ENCODE measurements at regions not wholly inside any gene's neighbourhood (a gene's known extent, or its start where the extent isn't known, plus 50 kb on each side); places are given as distances from the start of the nearest gene placed in this dataset.
A peak's percentile ranks its signal among the peaks of the same experiment; 100 is the strongest.

- H3K4me3 ChIP-seq (ENCODE audit: low read depth in 1 of 3, low read length in 3 of 3) = no peak overlapping the region
- H3K27ac ChIP-seq (ENCODE audit: low read depth in 1 of 3, low read length in 2 of 3) = no peak overlapping the region
- H3K4me1 ChIP-seq (ENCODE audit: control insufficient read depth in 3 of 3, insufficient read depth in 2 of 3, low read depth in 1 of 3, low read length in 2 of 3) = peaks cover 2 to 27% (median 3%) of the 10 kb centered on the region in 3 donors
- WGBS, 3 donors = 63 to 90% (median 73%) methylated on average over 3 of the region's 3 CpGs
- no peaks in the 10 kb centered on the region for H3K36me3 ChIP-seq (ENCODE audit: control insufficient read depth in 3 of 3, insufficient read depth in 2 of 3, low read depth in 1 of 3, low read length in 3 of 3)
- H3K9me3 ChIP-seq (ENCODE audit: control insufficient read depth in 2 of 2, insufficient read depth in 1 of 2, low read depth in 1 of 2, low read length in 1 of 2) = no peaks in the 10 kb centered on the region
- DNase-seq = no peak
- no peak for FAIRE-seq
- H3K27me3 ChIP-seq (ENCODE audit: control insufficient read depth in 3 of 3, insufficient read depth in 3 of 3, low read length in 3 of 3) = peaks cover 0 to 2% (median 0%) of the 10 kb centered on the region in 3 donors
Observed at GRCh38 chr11:119829402-119829801, 100.4 kb upstream of the NECTIN1 start.

DNA sequence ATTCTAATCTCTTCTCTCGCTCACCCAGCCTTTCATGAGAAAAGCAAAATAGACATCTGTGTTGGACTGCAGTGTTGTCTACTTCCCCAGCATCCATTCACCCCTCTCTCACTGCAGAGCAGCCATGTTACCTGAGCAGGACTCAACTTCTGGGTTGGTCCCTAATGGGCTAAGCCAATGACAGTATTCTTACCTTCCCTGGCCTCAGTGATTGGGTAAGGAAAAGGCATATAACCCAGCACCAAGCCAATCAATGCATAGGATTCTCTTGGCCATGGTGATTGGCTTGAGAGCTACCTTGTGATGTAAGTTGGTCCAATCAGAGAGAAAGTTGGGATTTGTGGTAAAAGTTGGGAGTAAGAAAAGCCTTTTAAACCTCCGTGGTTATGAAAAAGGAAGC is 99.8 kb upstream of the NECTIN1 start:
- 81 to 88% (median 86%) methylated on average over 2 of the region's 2 CpGs for WGBS, 3 donors
- H3K27me3 ChIP-seq (ENCODE audit: control insufficient read depth in 3 of 3, insufficient read depth in 3 of 3, low read length in 3 of 3) = peaks cover 0 to 2% (median 0%) of the 10 kb centered on the region in 3 donors
- no peaks in the 10 kb centered on the region for H3K9me3 ChIP-seq (ENCODE audit: control insufficient read depth in 2 of 2, insufficient read depth in 1 of 2, low read depth in 1 of 2, low read length in 1 of 2)
- H3K4me1 ChIP-seq (ENCODE audit: control insufficient read depth in 3 of 3, insufficient read depth in 2 of 3, low read depth in 1 of 3, low read length in 2 of 3) = peaks cover 2 to 27% (median 3%) of the 10 kb centered on the region in 3 donors
- H3K36me3 ChIP-seq (ENCODE audit: control insufficient read depth in 3 of 3, insufficient read depth in 2 of 3, low read depth in 1 of 3, low read length in 3 of 3) = no peaks in the 10 kb centered on the region
- no peak overlapping the region for H3K27ac ChIP-seq (ENCODE audit: low read depth in 1 of 3, low read length in 2 of 3)
- FAIRE-seq (no peak), DNase-seq (no peak)
- no peak overlapping the region for H3K4me3 ChIP-seq (ENCODE audit: low read depth in 1 of 3, low read length in 3 of 3)

DNA sequence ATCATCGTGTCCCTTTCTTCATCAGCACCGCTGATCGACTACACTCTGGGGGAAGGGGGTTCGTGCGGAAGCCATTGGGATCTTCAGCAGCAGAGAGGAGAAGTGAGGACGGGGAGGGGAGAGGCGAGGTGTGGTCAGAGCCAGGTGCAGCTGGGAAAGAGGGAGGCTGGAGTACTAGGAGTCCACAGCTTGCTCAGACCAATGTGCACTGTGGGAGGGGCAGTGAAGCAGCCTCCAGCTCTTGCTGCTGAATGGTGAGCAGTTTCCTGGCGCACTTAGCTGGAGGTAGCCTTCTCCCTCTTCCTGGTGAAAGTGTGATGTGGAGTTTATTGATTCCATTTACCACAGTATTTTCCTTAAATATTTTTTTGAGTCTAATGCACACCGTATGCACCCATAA is 99.0 kb upstream of the NECTIN1 start:
- no peak for FAIRE-seq
- Histone ChIP-seq H3K27ac (ENCODE audit: low read depth in 1 of 3, low read length in 2 of 3) (no peak overlapping the region), H3K36me3 (ENCODE audit: control insufficient read depth in 3 of 3, insufficient read depth in 2 of 3, low read depth in 1 of 3, low read length in 3 of 3) (no peaks in the 10 kb centered on the region), H3K9me3 (ENCODE audit: control insufficient read depth in 2 of 2, insufficient read depth in 1 of 2, low read depth in 1 of 2, low read length in 1 of 2) (no peaks in the 10 kb centered on the region), H3K27me3 (ENCODE audit: control insufficient read depth in 3 of 3, insufficient read depth in 3 of 3, low read length in 3 of 3) (peaks cover 0 to 2% (median 0%) of the 10 kb centered on the region in 3 donors), H3K4me3 (ENCODE audit: low read depth in 1 of 3, low read length in 3 of 3) (no peak overlapping the region), H3K4me1 (ENCODE audit: control insufficient read depth in 3 of 3, insufficient read depth in 2 of 3, low read depth in 1 of 3, low read length in 2 of 3) (peaks cover 0 to 23% (median 3%) of the 10 kb centered on the region in 3 donors)
- DNase-seq = peak; percentile 71 to 91
- WGBS, 3 donors = 31 to 64% (median 43%) methylated on average over 9 of the region's 9 CpGs

DNA sequence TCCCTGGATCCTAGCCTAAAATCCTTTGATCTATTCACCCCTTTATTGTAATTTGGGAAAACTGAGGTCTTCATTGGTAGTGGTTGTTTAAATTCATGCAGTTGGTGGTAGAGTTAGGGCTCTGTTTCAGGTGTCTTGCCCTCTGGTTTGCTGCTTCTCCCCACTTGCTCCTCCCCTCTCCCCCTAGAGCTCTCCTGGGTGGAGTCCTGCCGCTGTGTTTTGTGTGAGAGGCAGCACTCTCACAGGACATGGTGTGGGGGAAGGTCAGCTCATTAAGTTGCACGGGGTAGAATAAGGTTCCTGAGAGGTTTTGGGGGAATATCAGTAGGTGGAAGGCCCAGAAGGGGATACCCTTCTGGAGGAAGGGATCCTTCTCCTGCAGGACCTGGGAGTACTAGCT is 98.1 kb upstream of the NECTIN1 start:
- Histone ChIP-seq H3K9me3 (ENCODE audit: control insufficient read depth in 2 of 2, insufficient read depth in 1 of 2, low read depth in 1 of 2, low read length in 1 of 2) (no peaks in the 10 kb centered on the region), H3K4me3 (ENCODE audit: low read depth in 1 of 3, low read length in 3 of 3) (no peak overlapping the region), H3K36me3 (ENCODE audit: control insufficient read depth in 3 of 3, insufficient read depth in 2 of 3, low read depth in 1 of 3, low read length in 3 of 3) (no peaks in the 10 kb centered on the region), H3K27me3 (ENCODE audit: control insufficient read depth in 3 of 3, insufficient read depth in 3 of 3, low read length in 3 of 3) (peaks cover 0 to 2% (median 0%) of the 10 kb centered on the region in 3 donors), H3K27ac (ENCODE audit: low read depth in 1 of 3, low read length in 2 of 3) (no peak overlapping the region), H3K4me1 (ENCODE audit: control insufficient read depth in 3 of 3, insufficient read depth in 2 of 3, low read depth in 1 of 3, low read length in 2 of 3) (peaks cover 0 to 17% (median 3%) of the 10 kb centered on the region in 3 donors)
- FAIRE-seq (no peak), DNase-seq (no peak)
- 27 to 34% (median 31%) methylated on average over 2 of the region's 2 CpGs for WGBS, 3 donors

DNA sequence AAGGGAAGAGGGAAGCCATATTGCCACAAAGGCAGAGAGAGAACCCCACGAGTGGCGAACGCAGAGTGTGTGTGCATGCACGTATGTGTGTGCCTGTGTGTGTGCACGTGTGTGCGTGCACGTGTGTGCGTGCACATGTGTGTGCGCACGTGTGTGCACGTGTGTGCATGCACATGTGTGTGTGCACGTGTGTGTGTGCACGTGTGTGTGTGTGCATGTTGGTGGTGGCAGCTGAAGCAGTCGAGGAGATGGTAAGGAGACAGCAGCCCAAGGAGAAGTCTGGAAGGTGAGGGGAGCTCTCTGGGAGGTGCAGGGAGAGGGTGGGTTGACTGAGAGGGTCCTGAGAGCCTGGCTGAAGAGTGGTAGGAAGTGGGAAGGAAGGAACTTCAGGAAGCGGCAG is 94.1 kb upstream of the NECTIN1 start:
- no peak for FAIRE-seq
- DNase-seq = no peak
- Histone ChIP-seq H3K4me1 (ENCODE audit: control insufficient read depth in 3 of 3, insufficient read depth in 2 of 3, low read depth in 1 of 3, low read length in 2 of 3) (peaks cover 0 to 4% (median 0%) of the 10 kb centered on the region in 3 donors), H3K27me3 (ENCODE audit: control insufficient read depth in 3 of 3, insufficient read depth in 3 of 3, low read length in 3 of 3) (peaks cover 0 to 2% (median 0%) of the 10 kb centered on the region in 3 donors), H3K9me3 (ENCODE audit: control insufficient read depth in 2 of 2, insufficient read depth in 1 of 2, low read depth in 1 of 2, low read length in 1 of 2) (no peaks in the 10 kb centered on the region), H3K27ac (ENCODE audit: low read depth in 1 of 3, low read length in 2 of 3) (no peak overlapping the region), H3K4me3 (ENCODE audit: low read depth in 1 of 3, low read length in 3 of 3) (no peak overlapping the region), H3K36me3 (ENCODE audit: control insufficient read depth in 3 of 3, insufficient read depth in 2 of 3, low read depth in 1 of 3, low read length in 3 of 3) (no peaks in the 10 kb centered on the region)
- 77 to 85% (median 82%) methylated on average over 15 of the region's 15 CpGs for WGBS, 3 donors

GRCh38 chr11:119816660-119817059 is 87.7 kb upstream of the NECTIN1 start:
- H3K4me1 ChIP-seq (ENCODE audit: control insufficient read depth in 3 of 3, insufficient read depth in 2 of 3, low read depth in 1 of 3, low read length in 2 of 3) = no peaks in the 10 kb centered on the region
- DNase-seq = no peak
- no peak overlapping the region for H3K27ac ChIP-seq (ENCODE audit: low read depth in 1 of 3, low read length in 2 of 3)
- H3K4me3 ChIP-seq (ENCODE audit: low read depth in 1 of 3, low read length in 3 of 3) = no peak overlapping the region
- H3K27me3 ChIP-seq (ENCODE audit: control insufficient read depth in 3 of 3, insufficient read depth in 3 of 3, low read length in 3 of 3) = no peaks in the 10 kb centered on the region
- no peak for FAIRE-seq
- 67 to 84% (median 72%) methylated on average over 2 of the region's 2 CpGs for WGBS, 3 donors
- H3K9me3 ChIP-seq (ENCODE audit: control insufficient read depth in 2 of 2, insufficient read depth in 1 of 2, low read depth in 1 of 2, low read length in 1 of 2) = peaks cover 0 to 6% of the 10 kb centered on the region in 2 donors
- no peaks in the 10 kb centered on the region for H3K36me3 ChIP-seq (ENCODE audit: control insufficient read depth in 3 of 3, insufficient read depth in 2 of 3, low read depth in 1 of 3, low read length in 3 of 3)

DNA sequence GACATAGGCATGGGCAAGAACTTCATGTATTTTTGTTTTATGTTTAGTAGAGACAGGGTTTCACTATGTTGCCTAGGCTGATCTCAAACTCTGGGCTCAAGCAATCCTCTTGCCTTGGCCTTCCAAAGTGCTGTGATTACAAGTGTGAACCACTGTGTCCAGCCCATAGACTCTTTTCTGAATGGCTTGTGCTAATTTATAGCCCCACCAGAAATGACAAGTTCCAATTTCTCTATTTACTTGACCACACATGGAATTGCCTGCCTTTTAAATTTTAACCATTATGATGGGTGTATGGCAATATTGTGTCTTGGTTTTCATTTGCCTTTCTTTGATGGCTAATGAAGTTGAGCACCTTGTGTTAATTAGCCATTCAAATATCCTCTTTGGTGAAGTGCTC is 85.8 kb upstream of the NECTIN1 start:
- DNase-seq (no peak), FAIRE-seq (no peak)
- no peaks in the 10 kb centered on the region for H3K4me1 ChIP-seq (ENCODE audit: control insufficient read depth in 3 of 3, insufficient read depth in 2 of 3, low read depth in 1 of 3, low read length in 2 of 3)
- H3K4me3 ChIP-seq (ENCODE audit: low read depth in 1 of 3, low read length in 3 of 3) = no peak overlapping the region
- no peak overlapping the region for H3K27ac ChIP-seq (ENCODE audit: low read depth in 1 of 3, low read length in 2 of 3)
- H3K27me3 ChIP-seq (ENCODE audit: control insufficient read depth in 3 of 3, insufficient read depth in 3 of 3, low read length in 3 of 3) = no peaks in the 10 kb centered on the region
- no peaks in the 10 kb centered on the region for H3K36me3 ChIP-seq (ENCODE audit: control insufficient read depth in 3 of 3, insufficient read depth in 2 of 3, low read depth in 1 of 3, low read length in 3 of 3)
- H3K9me3 ChIP-seq (ENCODE audit: control insufficient read depth in 2 of 2, insufficient read depth in 1 of 2, low read depth in 1 of 2, low read length in 1 of 2) = peaks cover 0 to 6% of the 10 kb centered on the region in 2 donors

- H3K27me3 ChIP-seq (ENCODE audit: control insufficient read depth in 3 of 3, insufficient read depth in 3 of 3, low read length in 3 of 3) = no peaks in the 10 kb centered on the region
- no peaks in the 10 kb centered on the region for H3K36me3 ChIP-seq (ENCODE audit: control insufficient read depth in 3 of 3, insufficient read depth in 2 of 3, low read depth in 1 of 3, low read length in 3 of 3)
- H3K4me3 ChIP-seq (ENCODE audit: low read depth in 1 of 3, low read length in 3 of 3) = no peak overlapping the region
- no peak for DNase-seq
- no peak for FAIRE-seq
- no peak overlapping the region for H3K27ac ChIP-seq (ENCODE audit: low read depth in 1 of 3, low read length in 2 of 3)
- H3K9me3 ChIP-seq (ENCODE audit: control insufficient read depth in 2 of 2, insufficient read depth in 1 of 2, low read depth in 1 of 2, low read length in 1 of 2) = peaks cover 0 to 6% of the 10 kb centered on the region in 2 donors
- no peaks in the 10 kb centered on the region for H3K4me1 ChIP-seq (ENCODE audit: control insufficient read depth in 3 of 3, insufficient read depth in 2 of 3, low read depth in 1 of 3, low read length in 2 of 3)
- 86 to 91% (median 88%) methylated on average over 14 of the region's 14 CpGs for WGBS, 3 donors
Observed at GRCh38 chr11:119810478-119811232, 81.7 kb upstream of the NECTIN1 start.

DNA sequence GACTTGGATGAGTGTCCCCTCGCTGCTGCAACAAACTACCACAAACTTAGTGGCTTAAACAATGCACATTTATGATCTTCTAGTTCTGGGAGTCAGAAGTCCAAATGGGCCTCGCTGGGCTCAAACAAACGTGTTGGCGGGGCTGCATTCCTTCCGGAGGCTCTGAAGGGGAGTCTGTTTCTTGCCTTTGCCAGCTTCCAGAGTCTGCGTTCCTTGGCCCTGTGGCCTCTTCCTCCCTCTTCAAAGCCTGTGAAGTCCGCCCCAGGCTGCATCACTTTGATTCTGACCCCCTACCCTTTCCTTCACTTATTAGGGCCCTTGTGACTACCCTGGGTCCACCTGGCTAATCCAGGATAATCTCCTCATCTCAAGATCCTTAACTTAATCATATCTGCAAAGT is 80.3 kb upstream of the NECTIN1 start:
- DNase-seq = no peak
- Histone ChIP-seq H3K36me3 (ENCODE audit: control insufficient read depth in 3 of 3, insufficient read depth in 2 of 3, low read depth in 1 of 3, low read length in 3 of 3) (no peaks in the 10 kb centered on the region), H3K27me3 (ENCODE audit: control insufficient read depth in 3 of 3, insufficient read depth in 3 of 3, low read length in 3 of 3) (no peaks in the 10 kb centered on the region), H3K4me3 (ENCODE audit: low read depth in 1 of 3, low read length in 3 of 3) (no peak overlapping the region), H3K27ac (ENCODE audit: low read depth in 1 of 3, low read length in 2 of 3) (no peak overlapping the region), H3K9me3 (ENCODE audit: control insufficient read depth in 2 of 2, insufficient read depth in 1 of 2, low read depth in 1 of 2, low read length in 1 of 2) (peaks cover 0 to 6% of the 10 kb centered on the region in 2 donors), H3K4me1 (ENCODE audit: control insufficient read depth in 3 of 3, insufficient read depth in 2 of 3, low read depth in 1 of 3, low read length in 2 of 3) (no peaks in the 10 kb centered on the region)
- no peak for FAIRE-seq
- WGBS, 3 donors = 71 to 81% (median 79%) methylated on average over 7 of the region's 7 CpGs
